GM12878 (cell line): ENCODE measurements at regions not wholly inside any gene's neighbourhood (a gene's known extent, or its start where the extent isn't known, plus 50 kb on each side); places are given as distances from the start of the nearest gene placed in this dataset.

ENCODE experiments used
- ATAC-seq: fragments of 200-7000 bp; cut with Tn5 transposase; 3 replicates; pipeline ENCODE4 v1.9.1; 2020; ENCODE audit warnings: mild to moderate bottlenecking, moderate library complexity
- BruUV-seq: library from RNA; stranded (reverse); fragments of 400-500 nt; replicated peaks from 2 replicates; lab custom pipeline; 2021; lab: Mats Ljungman, UMichigan
- CTCF ChIA-PET: fragments of 300-600 bp; sonication (Branson Sonifier 250); formaldehyde crosslinking; extraction: SDS; loops from one replicate; lab custom pipeline; 2021; ENCODE audit warnings: inconsistent platforms; lab: Yijun Ruan, JAX
- POLR2A ChIA-PET: fragments of 350-600 bp; formaldehyde crosslinking; extraction: SDS; loops from one replicate; lab custom pipeline; 2021; ENCODE audit warnings: inconsistent platforms; lab: Charles Lee
- RAD21 ChIA-PET: fragments of 300-600 bp; sonication (Branson Sonifier 250); formaldehyde crosslinking; loops from one replicate; lab custom pipeline; 2023; ENCODE audit warnings: antibody characterized with exemption; ENCODE audit not compliant: unreplicated experiment; lab: Charles Lee
- SMC1A ChIA-PET: fragments of 300-600 bp; sonication (Branson Sonifier 250); formaldehyde crosslinking; loops from one replicate; lab custom pipeline; 2023; ENCODE audit not compliant: unreplicated experiment, uncharacterized antibody; lab: Charles Lee
- DNase-seq: peaks from one replicate; pipeline ENCODE4 v3.0.0-alpha.2; 2011; ENCODE audit warnings: low read depth, low spot score
- FAIRE-seq: peaks from 3 replicates; lab custom pipeline; 2011; peaks lifted over from hg19 to GRCh38; lab: Jason Lieb, UNC
- H2AFZ ChIP-seq: 2 replicates; pipeline ENCODE4 v1.6.0; 2011; ENCODE audit warnings: low read depth, low read length, control low read depth; ENCODE audit not compliant: control insufficient read depth
- H3K27ac ChIP-seq: 2 replicates; pipeline ENCODE4 v1.5.1; 2011; ENCODE audit warnings: control low read depth; ENCODE audit not compliant: control insufficient read depth, insufficient read depth
- H3K27me3 ChIP-seq, 2 experiments: replicated peaks in 1 of 2; 2 replicates each; pipeline versions ENCODE4 v1.6.0 to v1.6.1; 2011; ENCODE audit warnings: low read length in 1 of 2; ENCODE audit not compliant: control insufficient read depth in 2 of 2, insufficient read depth in 2 of 2
- H3K36me3 ChIP-seq, 2 experiments: 2 replicates each; pipeline ENCODE4 v1.5.1; 2011; ENCODE audit warnings: low read length in 1 of 2; ENCODE audit not compliant: control insufficient read depth in 2 of 2, insufficient read depth in 2 of 2
- H3K4me1 ChIP-seq: 2 replicates; pipeline ENCODE4 v1.6.1; 2011; ENCODE audit warnings: mild to moderate bottlenecking, low read length, moderate library complexity, mixed read lengths; ENCODE audit not compliant: control insufficient read depth, insufficient read depth
- H3K4me2 ChIP-seq: 2 replicates; pipeline ENCODE4 v1.6.0; 2011; ENCODE audit warnings: control low read depth; ENCODE audit not compliant: control insufficient read depth, insufficient read depth
- H3K4me3 ChIP-seq: fragments of 200-600 bp; sonication (generic); 2 replicates; pipeline ENCODE4 v1.5.1; 2016
- H3K79me2 ChIP-seq: 2 replicates; pipeline ENCODE4 v1.6.0; 2011; ENCODE audit warnings: low read length; ENCODE audit not compliant: control insufficient read depth, insufficient read depth
- H3K9ac ChIP-seq: 2 replicates; pipeline ENCODE4 v1.8.0; 2011; ENCODE audit warnings: low read length, control low read depth, mixed read lengths; ENCODE audit not compliant: control insufficient read depth, insufficient read depth
- H3K9me3 ChIP-seq: replicated peaks from 3 replicates; pipeline ENCODE4 v1.5.1; 2011; ENCODE audit warnings: mild to moderate bottlenecking, low read length; ENCODE audit not compliant: control insufficient read depth, insufficient read depth
- H4K20me1 ChIP-seq: 2 replicates; pipeline ENCODE4 v1.6.0; 2011; ENCODE audit not compliant: control insufficient read depth, insufficient read depth
- BCL11A ChIP-seq: IDR thresholded peaks from 2 replicates; pipeline ENCODE4 v1.6.1; 2011; ENCODE audit warnings: low read depth, low read length
- CHD4 ChIP-seq: fragments of 200-600 bp; sonication (generic); IDR thresholded peaks from 2 replicates; pipeline ENCODE4 v1.6.1; 2016; ENCODE audit warnings: mild to moderate bottlenecking
- HDGF ChIP-seq: fragments of 450-650 bp; IDR thresholded peaks from 2 replicates; pipeline ENCODE4 v1.6.1; 2016; ENCODE audit warnings: antibody characterized with exemption
- NBN ChIP-seq: fragments of 450-650 bp; IDR thresholded peaks from 2 replicates; pipeline ENCODE4 v1.6.1; 2016
- POLR2AphosphoS5 ChIP-seq: IDR thresholded peaks from 2 replicates; pipeline ENCODE4 v1.6.1; 2011; ENCODE audit warnings: mild to moderate bottlenecking, low read length, inconsistent platforms
- SIN3A ChIP-seq: IDR thresholded peaks from 2 replicates; pipeline ENCODE4 v1.6.1; 2012; ENCODE audit warnings: low read depth, low read length, improper control_type of control experiment
- SMC3 ChIP-seq: IDR thresholded peaks from 2 replicates; pipeline ENCODE4 v1.6.1; 2011; ENCODE audit warnings: low read length, improper control_type of control experiment, borderline replicate concordance
- ZNF384 ChIP-seq: IDR thresholded peaks from 2 replicates; pipeline ENCODE4 v1.6.1; 2012; ENCODE audit warnings: low read depth, mild to moderate bottlenecking, low read length, improper control_type of control experiment, borderline replicate concordance
- WGBS: methylation state at CpG from one replicate; pipeline ENCODE4 v1.1.6; 2016; ENCODE audit warnings: low lambda C conversion rate; ENCODE audit not compliant: insufficient replicate concordance, insufficient coverage; ENCODE audit errors: missing lambda C conversion rate; 5-methylcytosine and 5-hydroxymethylcytosine counted together
- in situ Hi-C: fragments of 300-500 bp; cut with MboI; formaldehyde crosslinking; loops from 9 replicates; pipeline ENCODE4 v1.14.3; 2018; ENCODE audit warnings: mixed read lengths
- intact Hi-C: fragments of 100-400 bp; cut with micrococcal nuclease; formaldehyde crosslinking; loops from one replicate; pipeline ENCODE4 v1.14.2; 2022; ENCODE audit not compliant: unreplicated experiment
- TF ChIP-seq, protein P1 (sequence below): IDR thresholded peaks from 2 replicates; pipeline ENCODE4 v1.6.1; 2012; ENCODE audit warnings: low read length, inconsistent platforms
- TF ChIP-seq, protein P2 (sequence below): fragments of 450-650 bp; formaldehyde crosslinking; IDR thresholded peaks from 2 replicates; pipeline ENCODE4 v1.5.0; 2022; ENCODE audit warnings: mild to moderate bottlenecking, missing genetic modification characterization
- TF ChIP-seq, protein P3 (sequence below): fragments of 150-350 bp; IDR thresholded peaks from 2 replicates; pipeline ENCODE4 v1.6.1; 2016; ENCODE audit warnings: low read depth, low read length
- TF ChIP-seq, protein P4 (sequence below): fragments of 150-350 bp; IDR thresholded peaks from 2 replicates; pipeline ENCODE4 v1.6.1; 2014; ENCODE audit warnings: mild to moderate bottlenecking, low read depth, low read length
- TF ChIP-seq, protein P5 (sequence below): IDR thresholded peaks from 2 replicates; pipeline ENCODE4 v1.6.1; 2012; ENCODE audit warnings: low read depth, low read length, improper control_type of control experiment

DNA sequence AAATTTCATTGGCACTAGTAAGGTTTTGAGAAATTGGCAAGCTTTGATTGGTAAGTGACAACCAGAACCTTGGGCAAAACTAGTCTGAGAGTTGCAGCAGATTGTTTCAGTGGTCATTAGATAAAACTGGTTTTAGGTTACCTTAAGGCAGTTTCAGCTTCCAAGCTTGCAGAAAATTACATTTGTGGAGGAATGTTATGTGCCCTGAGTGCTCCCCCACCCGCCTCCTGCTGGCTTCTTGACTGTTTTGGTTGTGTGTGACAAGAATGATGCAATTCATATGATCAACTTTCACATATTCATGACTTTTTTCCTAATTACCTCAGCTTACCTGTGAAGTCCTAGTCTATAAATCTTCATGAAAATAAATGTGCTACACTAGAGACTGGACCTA is 599.5 kb upstream of the ZNF804A start:
- Histone ChIP-seq H3K27me3 (no peaks in the 10 kb centered on the region), H3K27ac (peak overlapping the region; percentile 65), H3K4me2 (peak overlapping the region; percentile 55), H3K4me1 (peaks cover 24% of the 10 kb centered on the region), H2AFZ (no peak overlapping the region), H3K79me2 (no peaks in the 10 kb centered on the region), H3K36me3 (no peaks in the 10 kb centered on the region), H4K20me1 (no peaks in the 10 kb centered on the region), H3K4me3 (no peak overlapping the region), H3K9ac (no peak overlapping the region), H3K9me3 (no peaks in the 10 kb centered on the region; the same call in 2 of the 3 replicates)
- DNase-seq: no peak
- intact Hi-C loops: no loop called here
- BruUV-seq: no TSS peak
- ChIA-PET RAD21 (no interaction called here), SMC1A (interaction anchor here (0.7 to 2.0 kb wide), 3 partner anchors 10 to 702 kb away, joined by 3 to 5 read pairs (median 3); no protein-coding TSS in a partner anchor), POLR2A (no interaction called here), CTCF (interaction anchor here (0.6 kb wide), 1 partner anchor 541 kb away, joined by 3 read pairs; no protein-coding TSS in a partner anchor)
- FAIRE-seq: no peak
- 0% methylated on average over 1 of the region's 1 CpG for WGBS
- in situ Hi-C loops: no loop called here
- ATAC-seq: no peak
- TF ChIP-seq, protein P1, sequence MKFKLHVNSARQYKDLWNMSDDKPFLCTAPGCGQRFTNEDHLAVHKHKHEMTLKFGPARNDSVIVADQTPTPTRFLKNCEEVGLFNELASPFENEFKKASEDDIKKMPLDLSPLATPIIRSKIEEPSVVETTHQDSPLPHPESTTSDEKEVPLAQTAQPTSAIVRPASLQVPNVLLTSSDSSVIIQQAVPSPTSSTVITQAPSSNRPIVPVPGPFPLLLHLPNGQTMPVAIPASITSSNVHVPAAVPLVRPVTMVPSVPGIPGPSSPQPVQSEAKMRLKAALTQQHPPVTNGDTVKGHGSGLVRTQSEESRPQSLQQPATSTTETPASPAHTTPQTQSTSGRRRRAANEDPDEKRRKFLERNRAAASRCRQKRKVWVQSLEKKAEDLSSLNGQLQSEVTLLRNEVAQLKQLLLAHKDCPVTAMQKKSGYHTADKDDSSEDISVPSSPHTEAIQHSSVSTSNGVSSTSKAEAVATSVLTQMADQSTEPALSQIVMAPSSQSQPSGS: no peak
- TF ChIP-seq, protein P2, sequence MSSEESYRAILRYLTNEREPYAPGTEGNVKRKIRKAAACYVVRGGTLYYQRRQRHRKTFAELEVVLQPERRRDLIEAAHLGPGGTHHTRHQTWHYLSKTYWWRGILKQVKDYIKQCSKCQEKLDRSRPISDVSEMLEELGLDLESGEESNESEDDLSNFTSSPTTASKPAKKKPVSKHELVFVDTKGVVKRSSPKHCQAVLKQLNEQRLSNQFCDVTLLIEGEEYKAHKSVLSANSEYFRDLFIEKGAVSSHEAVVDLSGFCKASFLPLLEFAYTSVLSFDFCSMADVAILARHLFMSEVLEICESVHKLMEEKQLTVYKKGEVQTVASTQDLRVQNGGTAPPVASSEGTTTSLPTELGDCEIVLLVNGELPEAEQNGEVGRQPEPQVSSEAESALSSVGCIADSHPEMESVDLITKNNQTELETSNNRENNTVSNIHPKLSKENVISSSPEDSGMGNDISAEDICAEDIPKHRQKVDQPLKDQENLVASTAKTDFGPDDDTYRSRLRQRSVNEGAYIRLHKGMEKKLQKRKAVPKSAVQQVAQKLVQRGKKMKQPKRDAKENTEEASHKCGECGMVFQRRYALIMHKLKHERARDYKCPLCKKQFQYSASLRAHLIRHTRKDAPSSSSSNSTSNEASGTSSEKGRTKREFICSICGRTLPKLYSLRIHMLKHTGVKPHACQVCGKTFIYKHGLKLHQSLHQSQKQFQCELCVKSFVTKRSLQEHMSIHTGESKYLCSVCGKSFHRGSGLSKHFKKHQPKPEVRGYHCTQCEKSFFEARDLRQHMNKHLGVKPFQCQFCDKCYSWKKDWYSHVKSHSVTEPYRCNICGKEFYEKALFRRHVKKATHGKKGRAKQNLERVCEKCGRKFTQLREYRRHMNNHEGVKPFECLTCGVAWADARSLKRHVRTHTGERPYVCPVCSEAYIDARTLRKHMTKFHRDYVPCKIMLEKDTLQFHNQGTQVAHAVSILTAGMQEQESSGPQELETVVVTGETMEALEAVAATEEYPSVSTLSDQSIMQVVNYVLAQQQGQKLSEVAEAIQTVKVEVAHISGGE (CRISPR knock-in tag): no peak
- TF ChIP-seq, protein P3, sequence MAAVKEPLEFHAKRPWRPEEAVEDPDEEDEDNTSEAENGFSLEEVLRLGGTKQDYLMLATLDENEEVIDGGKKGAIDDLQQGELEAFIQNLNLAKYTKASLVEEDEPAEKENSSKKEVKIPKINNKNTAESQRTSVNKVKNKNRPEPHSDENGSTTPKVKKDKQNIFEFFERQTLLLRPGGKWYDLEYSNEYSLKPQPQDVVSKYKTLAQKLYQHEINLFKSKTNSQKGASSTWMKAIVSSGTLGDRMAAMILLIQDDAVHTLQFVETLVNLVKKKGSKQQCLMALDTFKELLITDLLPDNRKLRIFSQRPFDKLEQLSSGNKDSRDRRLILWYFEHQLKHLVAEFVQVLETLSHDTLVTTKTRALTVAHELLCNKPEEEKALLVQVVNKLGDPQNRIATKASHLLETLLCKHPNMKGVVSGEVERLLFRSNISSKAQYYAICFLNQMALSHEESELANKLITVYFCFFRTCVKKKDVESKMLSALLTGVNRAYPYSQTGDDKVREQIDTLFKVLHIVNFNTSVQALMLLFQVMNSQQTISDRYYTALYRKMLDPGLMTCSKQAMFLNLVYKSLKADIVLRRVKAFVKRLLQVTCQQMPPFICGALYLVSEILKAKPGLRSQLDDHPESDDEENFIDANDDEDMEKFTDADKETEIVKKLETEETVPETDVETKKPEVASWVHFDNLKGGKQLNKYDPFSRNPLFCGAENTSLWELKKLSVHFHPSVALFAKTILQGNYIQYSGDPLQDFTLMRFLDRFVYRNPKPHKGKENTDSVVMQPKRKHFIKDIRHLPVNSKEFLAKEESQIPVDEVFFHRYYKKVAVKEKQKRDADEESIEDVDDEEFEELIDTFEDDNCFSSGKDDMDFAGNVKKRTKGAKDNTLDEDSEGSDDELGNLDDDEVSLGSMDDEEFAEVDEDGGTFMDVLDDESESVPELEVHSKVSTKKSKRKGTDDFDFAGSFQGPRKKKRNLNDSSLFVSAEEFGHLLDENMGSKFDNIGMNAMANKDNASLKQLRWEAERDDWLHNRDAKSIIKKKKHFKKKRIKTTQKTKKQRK: no peak
- TF ChIP-seq SMC3 (no peak), HDGF (no peak), SIN3A (no peak), ZNF384 (no peak), CHD4 (no peak), NBN (no peak), BCL11A (no peak), POLR2AphosphoS5 (no peak)
- TF ChIP-seq, protein P4, sequence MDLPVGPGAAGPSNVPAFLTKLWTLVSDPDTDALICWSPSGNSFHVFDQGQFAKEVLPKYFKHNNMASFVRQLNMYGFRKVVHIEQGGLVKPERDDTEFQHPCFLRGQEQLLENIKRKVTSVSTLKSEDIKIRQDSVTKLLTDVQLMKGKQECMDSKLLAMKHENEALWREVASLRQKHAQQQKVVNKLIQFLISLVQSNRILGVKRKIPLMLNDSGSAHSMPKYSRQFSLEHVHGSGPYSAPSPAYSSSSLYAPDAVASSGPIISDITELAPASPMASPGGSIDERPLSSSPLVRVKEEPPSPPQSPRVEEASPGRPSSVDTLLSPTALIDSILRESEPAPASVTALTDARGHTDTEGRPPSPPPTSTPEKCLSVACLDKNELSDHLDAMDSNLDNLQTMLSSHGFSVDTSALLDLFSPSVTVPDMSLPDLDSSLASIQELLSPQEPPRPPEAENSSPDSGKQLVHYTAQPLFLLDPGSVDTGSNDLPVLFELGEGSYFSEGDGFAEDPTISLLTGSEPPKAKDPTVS: no peak
- TF ChIP-seq, protein P5, sequence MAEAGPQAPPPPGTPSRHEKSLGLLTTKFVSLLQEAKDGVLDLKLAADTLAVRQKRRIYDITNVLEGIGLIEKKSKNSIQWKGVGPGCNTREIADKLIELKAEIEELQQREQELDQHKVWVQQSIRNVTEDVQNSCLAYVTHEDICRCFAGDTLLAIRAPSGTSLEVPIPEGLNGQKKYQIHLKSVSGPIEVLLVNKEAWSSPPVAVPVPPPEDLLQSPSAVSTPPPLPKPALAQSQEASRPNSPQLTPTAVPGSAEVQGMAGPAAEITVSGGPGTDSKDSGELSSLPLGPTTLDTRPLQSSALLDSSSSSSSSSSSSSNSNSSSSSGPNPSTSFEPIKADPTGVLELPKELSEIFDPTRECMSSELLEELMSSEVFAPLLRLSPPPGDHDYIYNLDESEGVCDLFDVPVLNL: no peak
